ENCODE measurements at regions not wholly inside any gene's neighbourhood (a gene's known extent, or its start where the extent isn't known, plus 50 kb on each side); places are given as distances from the start of the nearest gene placed in this dataset.

- no peak for DNase-seq (ENCODE audit: unreplicated experiment)
- H3K36me3 Mint-ChIP-seq (ENCODE audit: insufficient read depth, unreplicated experiment) = no peaks in the 10 kb centered on the region
- no TSS peak for BruUV-seq (replicated peaks)
- no peak overlapping the region for H3K27ac Mint-ChIP-seq (ENCODE audit: low read depth, unreplicated experiment)
- TF ChIP-seq CTCF (IDR thresholded peaks at IDR 0.05; ENCODE audit: unreplicated experiment) = no peak
- no peak overlapping the region for H3K4me3 Mint-ChIP-seq (ENCODE audit: unreplicated experiment)
- intact Hi-C loops (cut with micrococcal nuclease) = no loop called here
- no peaks in the 10 kb centered on the region for H3K9me3 Mint-ChIP-seq (ENCODE audit: unreplicated experiment)
- POLR2A ChIA-PET = no interaction called here
- H3K27me3 Mint-ChIP-seq (ENCODE audit: insufficient read depth, unreplicated experiment) = no peaks in the 10 kb centered on the region
- CTCF ChIA-PET = no interaction called here
- H3K4me1 Mint-ChIP-seq (ENCODE audit: insufficient read depth, unreplicated experiment) = no peaks in the 10 kb centered on the region
These were observed 438.0 kb downstream of the HTR1A start for GRCh38 chr5:63524281-63524680.

GRCh38 chr5:63516006-63516405, 446.2 kb downstream of the HTR1A start:
- POLR2A ChIA-PET = no interaction called here
- H3K4me3 Mint-ChIP-seq (ENCODE audit: unreplicated experiment) = no peak overlapping the region
- no TSS peak for BruUV-seq (replicated peaks)
- no peaks in the 10 kb centered on the region for H3K27me3 Mint-ChIP-seq (ENCODE audit: insufficient read depth, unreplicated experiment)
- no peak overlapping the region for H3K27ac Mint-ChIP-seq (ENCODE audit: low read depth, unreplicated experiment)
- no peaks in the 10 kb centered on the region for H3K9me3 Mint-ChIP-seq (ENCODE audit: unreplicated experiment)
- no peak for DNase-seq (ENCODE audit: unreplicated experiment)
- CTCF ChIA-PET = interaction anchor here (0.6 kb wide), 1 partner anchor 522 kb away, joined by 3 read pairs; no protein-coding TSS in a partner anchor
- no peaks in the 10 kb centered on the region for H3K36me3 Mint-ChIP-seq (ENCODE audit: insufficient read depth, unreplicated experiment)
- H3K4me1 Mint-ChIP-seq (ENCODE audit: insufficient read depth, unreplicated experiment) = no peaks in the 10 kb centered on the region
- intact Hi-C loops (cut with micrococcal nuclease) = no loop called here
- no peak for TF ChIP-seq CTCF (IDR thresholded peaks at IDR 0.05; ENCODE audit: unreplicated experiment)

GRCh38 chr5:63500242-63500641, 462.0 kb downstream of the HTR1A start:
- intact Hi-C loops (cut with micrococcal nuclease) = no loop called here
- no peak for TF ChIP-seq CTCF (IDR thresholded peaks at IDR 0.05; ENCODE audit: unreplicated experiment)
- DNase-seq (ENCODE audit: unreplicated experiment) = no peak
- no peaks in the 10 kb centered on the region for H3K9me3 Mint-ChIP-seq (ENCODE audit: unreplicated experiment)
- H3K4me3 Mint-ChIP-seq (ENCODE audit: unreplicated experiment) = no peak overlapping the region
- no peaks in the 10 kb centered on the region for H3K27me3 Mint-ChIP-seq (ENCODE audit: insufficient read depth, unreplicated experiment)
- H3K36me3 Mint-ChIP-seq (ENCODE audit: insufficient read depth, unreplicated experiment) = no peaks in the 10 kb centered on the region
- CTCF ChIA-PET = interaction anchor here (0.6 kb wide), 1 partner anchor 295 kb away, joined by 4 read pairs; no protein-coding TSS in a partner anchor
- POLR2A ChIA-PET = interaction anchor here (0.6 kb wide), 1 partner anchor 15 kb away, joined by 3 read pairs; no protein-coding TSS in a partner anchor
- H3K27ac Mint-ChIP-seq (ENCODE audit: low read depth, unreplicated experiment) = no peak overlapping the region
- BruUV-seq (replicated peaks) = no TSS peak
- H3K4me1 Mint-ChIP-seq (ENCODE audit: insufficient read depth, unreplicated experiment) = no peaks in the 10 kb centered on the region

DNA sequence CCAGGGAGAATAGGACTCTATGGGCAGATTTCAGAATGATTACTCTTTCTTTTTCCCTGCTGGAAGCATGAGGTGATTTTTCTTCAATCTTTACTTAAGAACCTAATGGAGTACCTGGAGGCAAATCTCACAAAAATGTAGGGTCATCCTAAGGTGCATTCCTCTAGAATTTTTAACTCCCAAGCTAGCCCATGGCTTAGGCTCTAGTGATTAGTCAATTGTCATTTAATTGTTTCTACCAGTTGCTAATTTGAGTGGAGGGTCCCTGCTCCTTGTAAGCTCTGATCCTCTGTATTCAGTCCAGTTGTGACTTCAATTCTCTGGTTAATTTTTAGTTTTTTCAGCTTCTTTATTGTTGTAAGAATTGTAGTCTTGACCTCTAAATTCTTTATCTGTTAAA, 467.0 kb downstream of the HTR1A start:
- H3K36me3 Mint-ChIP-seq (ENCODE audit: insufficient read depth, unreplicated experiment) = no peaks in the 10 kb centered on the region
- no TSS peak for BruUV-seq (replicated peaks)
- H3K4me3 Mint-ChIP-seq (ENCODE audit: unreplicated experiment) = no peak overlapping the region
- no peak for DNase-seq (ENCODE audit: unreplicated experiment)
- H3K4me1 Mint-ChIP-seq (ENCODE audit: insufficient read depth, unreplicated experiment) = no peaks in the 10 kb centered on the region
- intact Hi-C loops (cut with micrococcal nuclease) = no loop called here
- no peak for TF ChIP-seq CTCF (IDR thresholded peaks at IDR 0.05; ENCODE audit: unreplicated experiment)
- H3K27me3 Mint-ChIP-seq (ENCODE audit: insufficient read depth, unreplicated experiment) = no peaks in the 10 kb centered on the region
- no peaks in the 10 kb centered on the region for H3K9me3 Mint-ChIP-seq (ENCODE audit: unreplicated experiment)
- ChIA-PET POLR2A (no interaction called here), CTCF (no interaction called here)
- no peak overlapping the region for H3K27ac Mint-ChIP-seq (ENCODE audit: low read depth, unreplicated experiment)

Measured in MCF 10A (cell line).